HG03521 (cell line): ENCODE measurements at regions not wholly inside any gene's neighbourhood (a gene's known extent, or its start where the extent isn't known, plus 50 kb on each side); places are given as distances from the start of the nearest gene placed in this dataset.
"Not testable (repeated sequence)": the region's sequence is repeated elsewhere in the genome, so short reads cannot be mapped to it uniquely, and the experiment has no call there.

Experiments used
- ATAC-seq: cut with Tn5 transposase; IDR thresholded peaks from one replicate; pipeline ENCODE4 v1.9.1; 2021; ENCODE audit warnings: mild to moderate bottlenecking, moderate library complexity; ENCODE audit not compliant: unreplicated experiment

GRCh38 chr10:42380926-42381547 lies 257.3 kb downstream of the ZNF33B start:
- ATAC-seq, result no peak

GRCh38 chr10:42367532-42368230 lies 270.7 kb downstream of the ZNF33B start:
- ATAC-seq, result peak; percentile 93

GRCh38 chr10:42351745-42352144 lies 286.6 kb downstream of the ZNF33B start:
- ATAC-seq, result no peak

- not testable (repeated sequence) for ATAC-seq
These were observed 301.6 kb downstream of the ZNF33B start for GRCh38 chr10:42336593-42337337.

GRCh38 chr10:42335653-42336296 lies 302.6 kb downstream of the ZNF33B start:
- ATAC-seq, result not testable (repeated sequence)

- ATAC-seq, result no peak
These were observed 334.0 kb downstream of the ZNF33B start for GRCh38 chr10:42304341-42304740.

- ATAC-seq, result not testable (repeated sequence)
These were observed 356.5 kb downstream of the ZNF33B start for GRCh38 chr10:42281896-42282295.

- not testable (repeated sequence) for ATAC-seq
These were observed 368.6 kb downstream of the ZNF33B start for GRCh38 chr10:42269788-42270187.

- ATAC-seq, result not testable (repeated sequence)
These were observed 375.1 kb downstream of the ZNF33B start for GRCh38 chr10:42263259-42263658.

GRCh38 chr10:42243002-42243401 lies 395.4 kb downstream of the ZNF33B start:
- not testable (repeated sequence) for ATAC-seq

GRCh38 chr10:42242135-42242805 lies 396.1 kb downstream of the ZNF33B start:
- no peak for ATAC-seq

GRCh38 chr10:42236401-42236800 lies 402.0 kb downstream of the ZNF33B start:
- ATAC-seq, result not testable (repeated sequence)

GRCh38 chr10:42235736-42236135 lies 402.6 kb downstream of the ZNF33B start:
- ATAC-seq, result not testable (repeated sequence)

- not testable (repeated sequence) for ATAC-seq
These were observed 403.1 kb downstream of the ZNF33B start for GRCh38 chr10:42235241-42235640.

- not testable (repeated sequence) for ATAC-seq
These were observed 403.9 kb downstream of the ZNF33B start for GRCh38 chr10:42234506-42234905.

GRCh38 chr10:42233461-42234206 lies 404.7 kb downstream of the ZNF33B start:
- not testable (repeated sequence) for ATAC-seq

- ATAC-seq, result not testable (repeated sequence)
These were observed 405.4 kb downstream of the ZNF33B start for GRCh38 chr10:42232955-42233354.

- ATAC-seq, result not testable (repeated sequence)
These were observed 407.6 kb downstream of the ZNF33B start for GRCh38 chr10:42230812-42231211.

GRCh38 chr10:42230115-42230514 lies 408.3 kb downstream of the ZNF33B start:
- ATAC-seq, result not testable (repeated sequence)

GRCh38 chr10:42227859-42228258 lies 410.5 kb downstream of the ZNF33B start:
- ATAC-seq, result not testable (repeated sequence)
